ENCODE measurements at regions not wholly inside any gene's neighbourhood (a gene's known extent, or its start where the extent isn't known, plus 50 kb on each side); places are given as distances from the start of the nearest gene placed in this dataset.

DNA sequence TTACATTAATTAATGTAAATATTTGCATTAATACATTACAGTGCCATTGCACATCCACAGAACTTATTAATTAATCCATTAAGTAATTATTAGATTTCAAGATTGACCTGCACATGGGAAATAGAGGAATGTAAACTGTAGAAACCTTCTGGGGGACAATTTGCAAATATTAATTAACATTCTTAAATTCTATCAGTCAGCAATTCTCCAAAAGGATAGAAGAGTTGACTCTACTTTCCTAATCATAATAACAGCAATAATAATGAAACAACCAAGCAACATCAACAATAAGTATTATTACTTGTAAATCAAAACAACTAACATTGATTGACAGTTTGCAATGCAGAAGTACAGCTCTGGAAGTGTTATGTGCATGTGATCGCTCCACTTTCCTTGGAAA lies 281.6 kb upstream of the CRIM1 start:
- H3K27ac ChIP-seq: no peak overlapping the region
- TF ChIP-seq, protein P1, sequence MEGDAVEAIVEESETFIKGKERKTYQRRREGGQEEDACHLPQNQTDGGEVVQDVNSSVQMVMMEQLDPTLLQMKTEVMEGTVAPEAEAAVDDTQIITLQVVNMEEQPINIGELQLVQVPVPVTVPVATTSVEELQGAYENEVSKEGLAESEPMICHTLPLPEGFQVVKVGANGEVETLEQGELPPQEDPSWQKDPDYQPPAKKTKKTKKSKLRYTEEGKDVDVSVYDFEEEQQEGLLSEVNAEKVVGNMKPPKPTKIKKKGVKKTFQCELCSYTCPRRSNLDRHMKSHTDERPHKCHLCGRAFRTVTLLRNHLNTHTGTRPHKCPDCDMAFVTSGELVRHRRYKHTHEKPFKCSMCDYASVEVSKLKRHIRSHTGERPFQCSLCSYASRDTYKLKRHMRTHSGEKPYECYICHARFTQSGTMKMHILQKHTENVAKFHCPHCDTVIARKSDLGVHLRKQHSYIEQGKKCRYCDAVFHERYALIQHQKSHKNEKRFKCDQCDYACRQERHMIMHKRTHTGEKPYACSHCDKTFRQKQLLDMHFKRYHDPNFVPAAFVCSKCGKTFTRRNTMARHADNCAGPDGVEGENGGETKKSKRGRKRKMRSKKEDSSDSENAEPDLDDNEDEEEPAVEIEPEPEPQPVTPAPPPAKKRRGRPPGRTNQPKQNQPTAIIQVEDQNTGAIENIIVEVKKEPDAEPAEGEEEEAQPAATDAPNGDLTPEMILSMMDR (conservative IDR thresholded peaks at IDR 0.05): no peak

DNA sequence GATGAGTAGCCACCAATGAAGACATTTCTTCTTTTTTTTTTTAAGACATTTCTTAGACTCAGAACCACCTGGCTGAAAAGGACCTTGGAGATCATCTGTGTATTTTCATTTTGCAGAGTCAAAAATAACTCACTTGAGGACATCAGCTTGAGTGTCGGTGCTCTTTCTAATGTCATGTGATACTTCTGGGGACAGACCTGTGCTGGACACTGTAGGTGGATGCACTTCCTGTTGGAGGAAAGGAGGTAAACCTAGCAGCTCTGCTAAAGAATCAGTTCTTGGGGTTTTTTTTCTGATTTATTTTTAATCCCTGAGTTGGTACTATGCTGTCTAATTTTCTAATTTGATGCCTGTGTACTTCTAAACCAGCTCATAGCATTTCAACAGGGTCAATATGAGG lies 283.9 kb upstream of the CRIM1 start:
- TF ChIP-seq, protein P1 (conservative IDR thresholded peaks at IDR 0.05): no peak
- no peak overlapping the region for H3K27ac ChIP-seq

DNA sequence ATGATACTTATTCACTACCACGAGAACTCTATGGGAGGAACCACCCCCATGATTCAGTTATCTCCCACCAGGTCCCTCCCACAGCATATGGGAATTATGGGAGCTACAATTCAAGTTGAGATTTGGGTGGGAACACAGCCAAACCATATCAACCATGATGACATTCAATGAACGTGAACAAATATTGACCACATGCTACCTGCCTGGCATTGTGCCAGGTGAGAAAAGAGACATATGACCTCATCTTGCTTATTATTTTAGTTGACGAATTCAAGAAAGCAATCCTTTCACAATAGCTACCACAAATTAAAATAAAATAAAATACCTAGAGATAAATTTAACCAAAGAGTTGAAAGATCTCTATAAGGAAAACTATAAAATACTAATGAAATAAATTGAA lies 286.5 kb upstream of the CRIM1 start:
- H3K27ac ChIP-seq: no peak overlapping the region
- TF ChIP-seq, protein P1 (conservative IDR thresholded peaks at IDR 0.05): no peak

DNA sequence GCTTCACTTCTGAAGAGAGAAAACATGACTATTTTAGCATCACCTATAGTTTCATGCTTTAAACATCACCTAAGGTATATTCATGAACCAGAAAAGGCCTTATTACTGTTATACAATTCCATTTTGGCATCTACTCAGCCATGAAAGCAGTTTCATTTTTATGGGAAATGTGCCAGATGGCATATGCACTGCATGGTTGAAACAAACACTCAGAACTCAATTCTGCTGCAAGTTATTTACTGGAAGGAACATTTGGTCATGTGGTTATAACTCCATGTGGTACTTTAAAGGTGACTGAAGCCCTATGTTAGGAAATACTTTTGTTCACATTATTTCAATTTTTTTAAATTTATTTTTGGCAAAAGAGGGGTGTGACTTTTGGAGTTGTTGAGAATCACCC lies 287.5 kb upstream of the CRIM1 start:
- TF ChIP-seq, protein P1 (conservative IDR thresholded peaks at IDR 0.05): no peak
- H3K27ac ChIP-seq: no peak overlapping the region

DNA sequence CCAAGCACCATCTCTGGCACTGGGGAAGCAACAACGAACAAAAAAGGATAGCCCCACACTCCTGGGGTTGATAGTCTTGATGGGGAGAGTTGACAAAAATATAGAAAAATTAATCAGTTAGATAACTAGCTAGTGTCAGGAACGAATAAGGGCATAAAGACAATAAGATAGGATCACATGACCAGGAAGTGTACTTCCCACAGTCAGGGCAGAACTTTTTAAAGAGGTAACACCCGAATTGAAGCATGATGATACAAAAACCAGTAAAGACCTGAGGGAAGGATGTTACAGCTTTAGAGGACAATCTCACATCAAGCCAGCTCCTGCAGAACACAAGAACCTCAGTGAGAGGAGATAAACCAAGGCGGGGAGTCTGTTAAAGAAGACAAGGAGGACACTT lies 295.4 kb upstream of the CRIM1 start:
- TF ChIP-seq, protein P1 (conservative IDR thresholded peaks at IDR 0.05): no peak
- no peak overlapping the region for H3K27ac ChIP-seq

DNA sequence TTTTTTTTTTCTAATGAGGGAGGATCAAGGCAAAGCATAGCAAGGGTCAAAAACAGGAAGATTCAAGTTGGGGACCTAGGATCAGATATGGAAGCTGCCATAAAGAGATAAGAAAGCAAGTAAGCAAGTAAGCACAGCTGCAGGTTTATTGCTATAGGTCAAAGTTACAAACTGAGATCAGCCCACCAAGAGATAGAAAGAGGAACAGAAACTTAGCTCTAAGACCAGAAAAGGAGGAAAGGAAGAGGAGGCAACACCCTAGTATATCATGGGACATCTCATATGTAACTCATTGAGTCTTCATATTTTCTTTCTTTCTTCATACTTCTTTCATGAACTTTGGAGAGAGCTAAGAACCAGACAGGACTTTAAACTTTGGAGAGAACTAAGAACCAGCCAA lies 295.9 kb upstream of the CRIM1 start:
- no peak overlapping the region for H3K27ac ChIP-seq

DNA sequence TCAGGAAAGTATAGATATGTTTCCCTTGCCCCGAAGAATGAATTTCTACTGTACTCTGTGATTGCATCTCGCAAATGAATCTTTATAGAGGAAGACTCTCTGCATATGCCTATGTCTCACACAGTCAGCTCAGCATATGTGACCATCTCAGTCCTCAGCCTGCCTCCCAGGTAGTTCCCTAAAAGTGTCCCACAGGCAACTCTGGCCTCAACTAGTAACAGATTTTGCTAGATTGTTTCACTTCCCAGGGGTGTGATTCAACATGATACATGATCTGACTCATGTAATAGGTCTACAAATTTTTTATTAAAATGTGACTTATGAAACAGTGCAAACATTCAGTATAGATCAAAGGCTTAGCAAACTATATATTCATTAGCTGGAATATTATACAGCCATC lies 296.6 kb upstream of the CRIM1 start:
- TF ChIP-seq, protein P1 (conservative IDR thresholded peaks at IDR 0.05): no peak
- no peak overlapping the region for H3K27ac ChIP-seq

More for the DNA sequence above, 295.9 kb upstream of the CRIM1 start:
- TF ChIP-seq, protein P1 (conservative IDR thresholded peaks at IDR 0.05): no peak

DNA sequence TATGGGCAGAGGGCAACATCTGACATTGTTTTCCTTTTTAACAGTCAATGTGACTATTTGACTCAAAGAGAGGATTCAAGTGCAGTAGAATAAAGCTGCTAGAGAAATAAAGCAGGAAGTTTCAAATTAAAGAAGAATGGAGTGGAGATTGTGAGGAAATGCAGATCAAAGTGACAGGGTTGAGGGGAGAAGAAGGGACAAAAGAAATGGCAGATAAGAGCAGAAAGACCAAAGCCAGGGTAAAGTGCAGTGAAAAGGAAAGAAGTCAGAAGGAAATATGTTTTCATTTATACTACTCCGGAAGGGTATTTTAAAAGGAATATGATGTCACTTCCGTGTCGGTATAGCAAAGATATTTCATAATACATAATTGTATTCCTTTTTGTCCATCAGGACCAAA lies 297.5 kb upstream of the CRIM1 start:
- H3K27ac ChIP-seq: no peak overlapping the region

More for the DNA sequence above, 297.5 kb upstream of the CRIM1 start:
- TF ChIP-seq, protein P1 (conservative IDR thresholded peaks at IDR 0.05): no peak

All from VCaP (cell line).